D341Med (cell line): ENCODE measurements at regions not wholly inside any gene's neighbourhood (a gene's known extent, or its start where the extent isn't known, plus 50 kb on each side); places are given as distances from the start of the nearest gene placed in this dataset.
A peak's percentile ranks its signal among the peaks of the same experiment; 100 is the strongest.

Experiments
- DNase-seq: peaks from one replicate; pipeline ENCODE4 v3.0.0; 2012; ENCODE audit warnings: low spot score

DNA sequence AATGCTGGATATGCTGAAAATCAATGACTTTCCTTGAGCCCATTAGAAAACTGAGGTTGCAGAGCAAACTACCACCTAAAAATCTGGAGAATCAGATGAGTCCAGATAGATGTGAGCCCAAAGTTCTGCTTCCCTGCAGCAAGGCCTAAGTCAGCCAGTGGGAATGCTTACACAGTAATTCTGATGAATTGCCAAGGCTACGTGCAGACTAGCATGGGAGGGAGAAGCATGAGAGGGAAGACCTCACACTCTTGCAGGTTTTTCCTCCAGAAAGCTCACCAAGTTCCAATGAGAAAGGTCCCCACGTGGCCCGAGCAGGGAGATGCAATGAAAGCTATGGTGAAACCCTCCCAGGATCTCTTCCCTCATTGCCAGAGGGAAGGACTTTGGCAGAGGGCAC lies 104.8 kb upstream of the SIRPA start:
- DNase-seq = no peak

DNA sequence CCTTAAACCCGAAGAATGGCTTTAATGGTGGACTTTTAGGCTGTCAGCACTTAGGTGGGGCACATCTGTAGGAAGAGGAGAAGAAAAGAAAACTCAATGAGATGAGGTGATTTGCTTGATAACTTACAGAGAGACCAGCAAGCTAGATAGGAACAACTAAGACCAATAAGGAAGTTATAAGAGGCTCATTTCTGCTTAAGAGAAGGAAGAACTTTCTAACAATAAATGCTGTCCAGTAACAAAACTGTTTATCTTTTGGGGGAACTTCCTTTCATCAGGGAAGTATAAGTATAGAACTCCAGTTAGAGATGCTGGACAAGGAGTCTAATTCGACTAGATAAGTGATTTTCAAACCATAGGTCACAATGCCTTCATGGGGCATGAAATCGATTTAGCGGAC lies 107.2 kb upstream of the SIRPA start:
- no peak for DNase-seq

- DNase-seq = no peak
Observed at GRCh38 chr20:1786486-1786885, 108.7 kb upstream of the SIRPA start.

GRCh38 chr20:1784586-1784985 lies 110.6 kb upstream of the SIRPA start:
- DNase-seq = no peak

- DNase-seq = no peak
Observed at GRCh38 chr20:1783245-1783644, 112.0 kb upstream of the SIRPA start.

GRCh38 chr20:1782181-1782580 lies 113.0 kb upstream of the SIRPA start:
- no peak for DNase-seq

DNA sequence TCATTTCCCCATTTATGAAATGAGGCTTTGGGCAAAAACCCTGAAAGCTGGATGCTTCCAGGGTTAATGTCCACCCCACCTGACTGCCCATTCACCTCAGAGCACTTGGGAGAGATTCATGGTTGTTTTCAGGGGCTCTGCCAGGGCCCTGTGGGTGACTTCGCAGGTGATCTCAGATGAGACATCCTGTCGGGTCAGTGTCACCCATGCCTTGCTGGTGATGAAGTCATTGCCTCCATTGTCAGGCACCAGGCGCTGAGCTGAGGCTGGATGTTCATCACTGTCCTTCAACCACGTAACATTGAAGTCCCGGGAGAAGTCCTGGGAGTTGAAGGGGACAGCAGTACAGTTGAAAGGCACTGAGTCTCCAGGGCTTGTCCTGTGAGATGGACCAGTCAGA lies 115.6 kb upstream of the SIRPA start:
- no peak for DNase-seq

- no peak for DNase-seq
Observed at GRCh38 chr20:1778338-1778737, 116.9 kb upstream of the SIRPA start.

GRCh38 chr20:1777476-1777820 lies 117.8 kb upstream of the SIRPA start:
- no peak for DNase-seq

- peak; percentile 90 for DNase-seq
Observed at GRCh38 chr20:1776681-1777475, 118.3 kb upstream of the SIRPA start.

- no peak for DNase-seq
Observed at GRCh38 chr20:1775117-1775516, 117.5 kb upstream of the SIRPG start.

DNA sequence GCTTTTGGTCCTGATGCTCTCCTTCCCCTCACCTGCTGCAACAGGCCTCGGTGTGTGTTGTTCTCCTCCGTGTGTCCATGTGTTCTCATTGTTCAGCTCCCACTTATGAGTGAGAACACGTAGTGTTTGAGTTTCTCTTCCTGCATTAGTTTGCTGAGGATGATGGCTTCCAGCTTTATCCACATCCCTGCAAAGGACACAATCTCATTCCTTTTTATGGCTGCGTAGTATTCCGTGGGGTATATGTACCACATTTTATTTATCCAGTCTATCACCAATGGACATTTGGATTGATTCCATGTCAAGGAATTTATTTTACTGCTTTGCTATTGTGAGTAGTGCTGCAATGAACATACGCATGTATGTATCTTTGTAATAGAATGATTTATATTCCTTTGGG lies 116.9 kb upstream of the SIRPG start:
- DNase-seq = no peak

DNA sequence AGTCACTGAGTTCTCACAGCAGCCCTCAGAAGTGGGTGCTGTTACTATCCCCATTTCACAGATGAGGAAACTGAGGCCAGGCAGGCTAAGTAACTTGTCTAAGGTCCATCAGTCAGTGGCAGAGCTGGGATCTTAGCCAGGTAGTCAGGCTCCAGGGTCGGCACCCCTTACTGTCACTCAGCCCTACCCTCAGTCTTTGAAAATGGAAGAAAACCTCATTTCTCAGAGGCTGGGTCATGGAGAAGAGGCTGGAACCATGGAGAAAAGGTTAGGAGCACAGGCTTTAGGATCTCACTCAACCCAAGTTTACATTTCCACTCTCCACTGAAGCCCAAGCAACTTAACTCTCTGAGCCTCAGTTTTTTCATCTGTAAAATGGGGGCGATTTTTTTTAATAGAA lies 116.2 kb upstream of the SIRPG start:
- DNase-seq = no peak

DNA sequence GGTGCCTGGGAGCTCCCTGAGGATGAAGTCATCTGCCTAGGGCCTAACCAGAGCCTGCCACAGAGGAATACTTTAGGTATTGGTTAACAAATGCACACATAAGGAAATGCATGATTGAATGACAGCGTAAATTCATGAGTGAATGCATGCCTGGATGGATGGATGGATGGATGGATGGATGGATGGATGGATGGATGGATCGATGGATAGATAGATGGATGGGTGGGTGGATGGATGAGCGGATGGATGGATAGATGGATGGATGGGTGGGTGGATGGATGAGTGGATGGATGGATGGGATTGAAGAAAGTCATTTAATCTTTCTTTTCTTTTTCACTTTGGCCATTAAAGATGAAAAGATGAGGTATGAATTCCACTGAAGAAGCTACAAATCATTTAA lies 111.9 kb upstream of the SIRPG start:
- no peak for DNase-seq

DNA sequence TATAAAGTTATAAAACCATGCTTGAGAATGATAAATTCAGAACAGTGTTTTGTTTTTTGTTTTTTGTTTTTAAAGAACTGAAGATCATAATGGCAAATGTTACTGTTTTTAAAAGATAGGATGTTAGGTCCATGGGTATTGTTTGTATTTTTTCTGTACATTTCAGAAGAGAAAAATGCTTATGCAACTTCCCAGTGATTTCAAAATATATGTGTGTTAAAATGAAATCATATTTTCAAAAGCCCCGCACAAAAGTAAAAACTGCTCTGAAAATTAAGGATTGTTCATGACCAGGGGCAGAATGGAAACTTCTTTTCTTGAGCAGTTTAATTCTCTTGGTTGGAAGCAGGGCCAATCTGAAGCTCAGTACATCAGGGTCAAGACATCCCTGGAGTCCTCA lies 109.2 kb upstream of the SIRPG start:
- no peak for DNase-seq

- DNase-seq = peak; percentile 79
Observed at GRCh38 chr20:1764136-1765033, 106.8 kb upstream of the SIRPG start.

DNA sequence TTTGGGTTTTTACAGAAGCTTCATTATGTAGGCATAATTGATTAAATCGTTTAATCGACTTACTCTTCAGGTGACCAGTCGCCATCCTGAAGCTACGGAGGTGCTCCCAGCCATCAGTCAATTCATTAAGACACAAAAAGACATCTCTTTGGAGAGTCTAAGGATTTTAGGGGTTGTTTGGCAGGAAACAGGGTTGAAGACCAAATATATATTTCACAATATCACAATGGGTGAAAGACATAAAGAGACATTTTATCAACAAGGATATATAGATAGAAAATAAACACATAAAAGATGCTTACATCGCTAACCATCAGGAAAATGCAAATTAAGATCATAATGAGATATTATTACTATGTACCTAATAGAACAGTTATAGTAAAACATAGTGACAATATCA lies 104.0 kb upstream of the SIRPG start:
- no peak for DNase-seq

GRCh38 chr20:1761116-1761515 lies 103.5 kb upstream of the SIRPG start:
- DNase-seq = no peak

GRCh38 chr20:1758765-1759164 lies 101.2 kb upstream of the SIRPG start:
- DNase-seq = no peak

- DNase-seq = no peak
Observed at GRCh38 chr20:1757606-1758512, 100.3 kb upstream of the SIRPG start.

- no peak for DNase-seq
Observed at GRCh38 chr20:1757072-1757471, 99.5 kb upstream of the SIRPG start.

DNA sequence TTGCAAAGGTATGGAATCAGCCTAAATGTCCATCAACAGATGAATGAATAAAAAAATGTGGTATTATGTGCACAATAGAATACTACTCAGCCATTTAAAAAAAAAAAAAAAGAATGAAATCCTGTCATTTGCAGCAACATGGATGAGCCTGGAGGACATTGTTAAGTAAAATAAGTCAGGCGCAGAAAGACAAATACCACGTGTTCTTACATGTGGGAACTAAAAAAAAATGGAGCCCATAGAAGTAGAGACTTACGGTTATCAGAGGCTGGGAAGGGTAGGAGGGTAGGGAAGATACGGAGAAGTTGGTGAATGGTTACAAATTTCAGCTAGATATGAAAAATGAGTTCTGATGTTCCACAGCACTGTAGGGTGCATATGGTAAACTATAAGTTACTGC lies 97.2 kb upstream of the SIRPG start:
- DNase-seq = no peak
